Thoracic aorta (tissue), 2 donors: ENCODE measurements at regions not wholly inside any gene's neighbourhood (a gene's known extent, or its start where the extent isn't known, plus 50 kb on each side); places are given as distances from the start of the nearest gene placed in this dataset.

Experiments
- ATAC-seq: fragments of 150-250 bp; one replicate; pipeline ENCODE4 v1.8.0; 2017; ENCODE audit warnings: low read depth; ENCODE audit not compliant: insufficient number of reproducible peaks, low FRiP score
- DNase-seq: peaks from one replicate; pipeline ENCODE4 v3.0.0-alpha.2; 2020; ENCODE audit warnings: low spot score
- H3K27ac ChIP-seq, 2 donors: fragments of 200-600 bp; sonication (generic); 1 replicate in 1 of 2; 2 replicates in 1 of 2; pipeline ENCODE4 v1.5.1; 2016; ENCODE audit warnings: mild to moderate bottlenecking in 2 of 2, moderate library complexity in 2 of 2
- H3K27me3 ChIP-seq: fragments of 200-600 bp; sonication (generic); replicated peaks from 2 replicates; pipeline ENCODE4 v1.6.0; 2016; ENCODE audit warnings: mild to moderate bottlenecking; ENCODE audit not compliant: insufficient read depth
- H3K36me3 ChIP-seq: fragments of 200-600 bp; sonication (generic); one replicate; pipeline ENCODE4 v1.5.1; 2016
- H3K4me1 ChIP-seq, 2 donors: fragments of 200-600 bp; sonication (generic); 1 replicate in 1 of 2; 2 replicates in 1 of 2; pipeline versions ENCODE4 v1.5.1 to v1.6.0; 2016; ENCODE audit warnings: low read depth in 2 of 2, mild to moderate bottlenecking in 1 of 2; ENCODE audit not compliant: control insufficient read depth in 1 of 2
- H3K4me3 ChIP-seq: fragments of 200-600 bp; sonication (generic); 2 replicates; pipeline ENCODE4 v1.5.1; 2016; ENCODE audit warnings: mild to moderate bottlenecking
- H3K9me3 ChIP-seq: fragments of 200-600 bp; sonication (generic); 2 replicates; pipeline ENCODE4 v1.5.1; 2016
- TF ChIP-seq, protein P1 (sequence below): fragments of 200-600 bp; sonication (generic); IDR thresholded peaks from one replicate; pipeline ENCODE4 v1.5.1; 2019; ENCODE audit warnings: antibody characterized with exemption

DNA sequence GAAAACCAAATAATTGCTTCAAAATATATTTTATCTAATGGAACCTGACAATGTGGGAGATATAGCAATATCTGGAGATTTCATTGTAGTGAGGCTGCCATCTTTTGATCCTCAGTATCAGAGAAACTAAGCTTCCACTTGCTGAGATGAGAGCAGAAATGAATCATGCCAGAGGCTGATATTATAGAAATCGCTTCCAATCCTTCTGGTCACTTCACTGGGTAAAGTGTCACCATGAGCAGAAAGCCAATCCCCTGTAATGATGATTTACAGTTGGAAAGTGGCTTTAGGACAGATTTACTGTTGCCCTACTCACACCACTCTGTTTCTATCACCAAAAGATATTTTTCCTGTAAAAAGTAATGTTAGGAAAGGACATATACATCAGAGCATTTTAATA is 365.0 kb upstream of the VRK2 start:
- Histone ChIP-seq H3K36me3 (no peaks in the 10 kb centered on the region), H3K9me3 (no peaks in the 10 kb centered on the region), H3K4me1 (no peaks in the 10 kb centered on the region), H3K4me3 (no peak overlapping the region), H3K27me3 (no peaks in the 10 kb centered on the region), H3K27ac (no peak overlapping the region)
- DNase-seq (no peak), ATAC-seq (no peak)
- TF ChIP-seq, protein P1, sequence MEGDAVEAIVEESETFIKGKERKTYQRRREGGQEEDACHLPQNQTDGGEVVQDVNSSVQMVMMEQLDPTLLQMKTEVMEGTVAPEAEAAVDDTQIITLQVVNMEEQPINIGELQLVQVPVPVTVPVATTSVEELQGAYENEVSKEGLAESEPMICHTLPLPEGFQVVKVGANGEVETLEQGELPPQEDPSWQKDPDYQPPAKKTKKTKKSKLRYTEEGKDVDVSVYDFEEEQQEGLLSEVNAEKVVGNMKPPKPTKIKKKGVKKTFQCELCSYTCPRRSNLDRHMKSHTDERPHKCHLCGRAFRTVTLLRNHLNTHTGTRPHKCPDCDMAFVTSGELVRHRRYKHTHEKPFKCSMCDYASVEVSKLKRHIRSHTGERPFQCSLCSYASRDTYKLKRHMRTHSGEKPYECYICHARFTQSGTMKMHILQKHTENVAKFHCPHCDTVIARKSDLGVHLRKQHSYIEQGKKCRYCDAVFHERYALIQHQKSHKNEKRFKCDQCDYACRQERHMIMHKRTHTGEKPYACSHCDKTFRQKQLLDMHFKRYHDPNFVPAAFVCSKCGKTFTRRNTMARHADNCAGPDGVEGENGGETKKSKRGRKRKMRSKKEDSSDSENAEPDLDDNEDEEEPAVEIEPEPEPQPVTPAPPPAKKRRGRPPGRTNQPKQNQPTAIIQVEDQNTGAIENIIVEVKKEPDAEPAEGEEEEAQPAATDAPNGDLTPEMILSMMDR = no peak

DNA sequence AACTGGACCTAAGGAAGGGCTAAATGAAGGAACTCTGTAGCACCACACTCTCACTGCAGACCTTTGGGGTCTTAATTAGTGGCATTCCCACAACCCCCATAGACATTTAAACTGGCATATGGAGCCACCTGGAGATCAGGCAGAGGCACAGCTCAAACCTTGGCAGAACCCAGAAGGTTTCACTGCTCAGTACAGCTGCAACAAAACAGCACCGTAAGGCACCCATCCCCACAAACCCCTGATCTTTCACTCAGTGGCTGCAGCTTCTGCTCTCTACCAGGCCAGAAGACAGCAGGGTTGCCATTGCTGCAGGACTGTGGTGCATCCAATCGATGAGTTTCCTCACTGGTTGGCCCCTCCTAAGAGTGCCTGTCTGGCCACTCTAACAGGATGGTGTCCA is 361.6 kb upstream of the VRK2 start:
- H3K27me3 ChIP-seq = no peaks in the 10 kb centered on the region
- DNase-seq = no peak
- H3K36me3 ChIP-seq = no peaks in the 10 kb centered on the region
- no peak overlapping the region for H3K27ac ChIP-seq
- H3K4me1 ChIP-seq = no peaks in the 10 kb centered on the region
- TF ChIP-seq, protein P1 = no peak
- H3K9me3 ChIP-seq = peaks cover 7% of the 10 kb centered on the region
- no peak overlapping the region for H3K4me3 ChIP-seq
- ATAC-seq = no peak

DNA sequence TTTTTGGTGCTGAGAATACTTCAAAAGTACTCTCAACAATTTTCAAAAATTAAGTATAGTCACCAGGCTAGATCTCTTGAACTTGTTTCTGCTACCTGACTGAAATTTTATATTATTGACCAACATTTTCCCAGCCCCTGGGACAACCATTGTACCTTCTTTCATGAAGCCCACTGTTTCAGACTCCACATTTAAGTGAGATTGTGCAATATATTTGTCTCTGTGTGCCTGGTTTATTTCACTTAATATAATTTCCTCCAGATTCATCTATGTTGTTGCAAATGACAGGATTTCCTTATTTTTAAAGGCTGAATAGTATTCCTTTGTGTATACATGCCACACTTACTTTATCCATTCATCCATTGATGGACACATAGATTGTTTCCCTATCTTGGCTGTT is 354.2 kb upstream of the VRK2 start:
- TF ChIP-seq, protein P1 = no peak
- H3K27ac ChIP-seq = no peak overlapping the region
- ATAC-seq = no peak

DNA sequence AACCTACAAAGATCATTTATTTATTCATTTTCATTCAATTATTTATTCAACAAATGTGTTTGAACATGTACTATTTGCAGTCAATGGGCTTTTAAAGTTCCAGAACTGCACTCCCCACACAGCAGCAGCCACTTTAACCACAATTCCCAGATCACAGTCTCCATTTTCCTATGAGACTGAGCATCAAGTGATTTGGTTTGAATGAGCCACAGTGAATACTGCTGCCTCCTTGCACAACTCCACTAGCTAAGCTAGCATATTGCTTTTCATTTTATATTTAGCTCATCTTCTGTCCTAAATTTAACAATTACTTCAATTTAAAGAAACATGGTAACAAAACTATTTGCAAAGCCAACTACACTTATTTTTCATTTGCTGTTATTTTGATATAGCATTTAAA is 353.4 kb upstream of the VRK2 start:
- Histone ChIP-seq H3K9me3 (peaks cover 3% of the 10 kb centered on the region), H3K27me3 (no peaks in the 10 kb centered on the region), H3K4me3 (no peak overlapping the region), H3K27ac (no peak overlapping the region), H3K36me3 (no peaks in the 10 kb centered on the region), H3K4me1 (no peaks in the 10 kb centered on the region)
- DNase-seq = no peak
- TF ChIP-seq, protein P1 = no peak
- no peak for ATAC-seq

More for the DNA sequence above, 354.2 kb upstream of the VRK2 start:
- H3K9me3 ChIP-seq = peaks cover 7% of the 10 kb centered on the region
- no peaks in the 10 kb centered on the region for H3K36me3 ChIP-seq
- H3K4me3 ChIP-seq = no peak overlapping the region
- DNase-seq = no peak
- no peaks in the 10 kb centered on the region for H3K27me3 ChIP-seq
- no peaks in the 10 kb centered on the region for H3K4me1 ChIP-seq

DNA sequence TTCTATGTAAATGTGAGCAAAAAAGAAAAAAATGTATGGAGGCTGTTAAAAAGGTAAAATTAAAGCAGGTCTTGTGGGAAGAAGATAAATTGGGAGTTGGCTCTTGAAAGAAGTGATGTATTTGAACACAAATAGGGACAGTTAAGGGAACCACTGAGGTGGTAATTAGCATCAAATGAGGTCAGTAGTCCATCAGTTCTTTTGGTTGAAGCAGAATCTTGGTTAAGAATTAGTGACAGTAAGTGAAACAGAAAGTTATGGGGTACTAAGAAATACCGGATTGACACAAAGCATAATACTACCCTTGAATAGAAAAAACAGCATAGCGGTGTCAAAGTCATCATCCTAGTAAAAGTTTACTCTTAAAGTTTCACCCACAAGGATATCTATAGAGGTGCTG is 352.6 kb upstream of the VRK2 start:
- TF ChIP-seq, protein P1 = no peak

More for the DNA sequence above, 352.6 kb upstream of the VRK2 start:
- Histone ChIP-seq H3K27ac (no peak overlapping the region), H3K27me3 (no peaks in the 10 kb centered on the region), H3K4me1 (no peaks in the 10 kb centered on the region), H3K9me3 (peaks cover 3% of the 10 kb centered on the region), H3K4me3 (no peak overlapping the region), H3K36me3 (no peaks in the 10 kb centered on the region)
- ATAC-seq (no peak), DNase-seq (no peak)
